ENCODE measurements at regions not wholly inside any gene's neighbourhood (a gene's known extent, or its start where the extent isn't known, plus 50 kb on each side); places are given as distances from the start of the nearest gene placed in this dataset.

GRCh38 chr2:163822033-163822432, 86.2 kb upstream of the FIGN start:
- TF ChIP-seq ZBTB7A (IDR thresholded peaks at IDR 0.05; ENCODE audit: low read depth): no peak
- TF ChIP-seq FOXM1 (IDR thresholded peaks at IDR 0.05; ENCODE audit: borderline replicate concordance, low read depth): no peak
- TF ChIP-seq REST (IDR thresholded peaks at IDR 0.05; ENCODE audit: low read depth): no peak
- TF ChIP-seq YY1 (IDR thresholded peaks at IDR 0.05; ENCODE audit: low read depth): no peak
- no peak for TF ChIP-seq EP300 (IDR thresholded peaks at IDR 0.05; ENCODE audit: borderline replicate concordance)
- TF ChIP-seq NFIC (IDR thresholded peaks at IDR 0.05): no peak
- no peak for TF ChIP-seq USF1 (IDR thresholded peaks at IDR 0.05)
- TF ChIP-seq TAF1 (IDR thresholded peaks at IDR 0.05; ENCODE audit: low read depth): no peak
- TF ChIP-seq RAD21 (IDR thresholded peaks at IDR 0.05; ENCODE audit: low read depth): no peak
- no peak for TF ChIP-seq CREB1 (IDR thresholded peaks at IDR 0.05; ENCODE audit: low read depth)
- TF ChIP-seq CEBPB (IDR thresholded peaks at IDR 0.05): no peak
- TF ChIP-seq MAX (IDR thresholded peaks at IDR 0.05): no peak

- TF ChIP-seq CREB1 (IDR thresholded peaks at IDR 0.05; ENCODE audit: low read depth) (no peak), TEAD4 (IDR thresholded peaks at IDR 0.05) (no peak), CEBPB (IDR thresholded peaks at IDR 0.05) (no peak), FOXM1 (IDR thresholded peaks at IDR 0.05; ENCODE audit: borderline replicate concordance, low read depth) (no peak), REST (IDR thresholded peaks at IDR 0.05; ENCODE audit: low read depth) (no peak), EP300 (IDR thresholded peaks at IDR 0.05; ENCODE audit: borderline replicate concordance) (no peak), MAX (IDR thresholded peaks at IDR 0.05) (no peak), NFIC (IDR thresholded peaks at IDR 0.05) (no peak), EGR1 (IDR thresholded peaks at IDR 0.05) (no peak), TCF12 (IDR thresholded peaks at IDR 0.05; ENCODE audit: low read depth) (no peak), RAD21 (IDR thresholded peaks at IDR 0.05; ENCODE audit: low read depth) (no peak), TAF1 (IDR thresholded peaks at IDR 0.05; ENCODE audit: low read depth) (no peak), USF1 (IDR thresholded peaks at IDR 0.05) (no peak), ZBTB7A (IDR thresholded peaks at IDR 0.05; ENCODE audit: low read depth) (no peak)
Measured at GRCh38 chr2:163812926-163813520, 77.2 kb upstream of the FIGN start.

- TF ChIP-seq MAX (IDR thresholded peaks at IDR 0.05) (no peak), CEBPB (IDR thresholded peaks at IDR 0.05) (no peak), NFIC (IDR thresholded peaks at IDR 0.05) (no peak), TAF1 (IDR thresholded peaks at IDR 0.05; ENCODE audit: low read depth) (no peak), YY1 (IDR thresholded peaks at IDR 0.05; ENCODE audit: low read depth) (no peak), EP300 (IDR thresholded peaks at IDR 0.05; ENCODE audit: borderline replicate concordance) (no peak), ZBTB7A (IDR thresholded peaks at IDR 0.05; ENCODE audit: low read depth) (no peak), TCF12 (IDR thresholded peaks at IDR 0.05; ENCODE audit: low read depth) (no peak), FOXM1 (IDR thresholded peaks at IDR 0.05; ENCODE audit: borderline replicate concordance, low read depth) (no peak)
Measured at GRCh38 chr2:163808406-163808805, 72.6 kb upstream of the FIGN start.

GRCh38 chr2:163802284-163802683, 66.5 kb upstream of the FIGN start:
- TF ChIP-seq YY1 (IDR thresholded peaks at IDR 0.05; ENCODE audit: low read depth) (no peak), REST (IDR thresholded peaks at IDR 0.05; ENCODE audit: low read depth) (no peak), TAF1 (IDR thresholded peaks at IDR 0.05; ENCODE audit: low read depth) (no peak), CEBPB (IDR thresholded peaks at IDR 0.05) (no peak), USF1 (IDR thresholded peaks at IDR 0.05) (no peak), TEAD4 (IDR thresholded peaks at IDR 0.05) (no peak), FOXM1 (IDR thresholded peaks at IDR 0.05; ENCODE audit: borderline replicate concordance, low read depth) (no peak), RAD21 (IDR thresholded peaks at IDR 0.05; ENCODE audit: low read depth) (no peak), MAX (IDR thresholded peaks at IDR 0.05) (no peak), ZBTB7A (IDR thresholded peaks at IDR 0.05; ENCODE audit: low read depth) (no peak), TCF12 (IDR thresholded peaks at IDR 0.05; ENCODE audit: low read depth) (no peak), NFIC (IDR thresholded peaks at IDR 0.05) (no peak), EGR1 (IDR thresholded peaks at IDR 0.05) (no peak), EP300 (IDR thresholded peaks at IDR 0.05; ENCODE audit: borderline replicate concordance) (no peak), CREB1 (IDR thresholded peaks at IDR 0.05; ENCODE audit: low read depth) (no peak)

All from Ishikawa (cell line).